ENCODE measurements at regions not wholly inside any gene's neighbourhood (a gene's known extent, or its start where the extent isn't known, plus 50 kb on each side); places are given as distances from the start of the nearest gene placed in this dataset.
"Not testable (repeated sequence)": the region's sequence is repeated elsewhere in the genome, so short reads cannot be mapped to it uniquely, and the experiment has no call there.

GRCh38 chr1:164456272-164456671, 102.7 kb upstream of the PBX1 start:
- H3K4me1 ChIP-seq, result no peaks in the 10 kb centered on the region
- DNase-seq, result no peak
- H3K36me3 ChIP-seq, result no peaks in the 10 kb centered on the region
- no peaks in the 10 kb centered on the region for H3K27me3 ChIP-seq
- intact Hi-C loops (cut with DNase I; ENCODE audit: low total_unique reads), result no loop called here
- TF ChIP-seq POLR2A (IDR thresholded peaks at IDR 0.05), result no peak
- TF ChIP-seq, protein P1, sequence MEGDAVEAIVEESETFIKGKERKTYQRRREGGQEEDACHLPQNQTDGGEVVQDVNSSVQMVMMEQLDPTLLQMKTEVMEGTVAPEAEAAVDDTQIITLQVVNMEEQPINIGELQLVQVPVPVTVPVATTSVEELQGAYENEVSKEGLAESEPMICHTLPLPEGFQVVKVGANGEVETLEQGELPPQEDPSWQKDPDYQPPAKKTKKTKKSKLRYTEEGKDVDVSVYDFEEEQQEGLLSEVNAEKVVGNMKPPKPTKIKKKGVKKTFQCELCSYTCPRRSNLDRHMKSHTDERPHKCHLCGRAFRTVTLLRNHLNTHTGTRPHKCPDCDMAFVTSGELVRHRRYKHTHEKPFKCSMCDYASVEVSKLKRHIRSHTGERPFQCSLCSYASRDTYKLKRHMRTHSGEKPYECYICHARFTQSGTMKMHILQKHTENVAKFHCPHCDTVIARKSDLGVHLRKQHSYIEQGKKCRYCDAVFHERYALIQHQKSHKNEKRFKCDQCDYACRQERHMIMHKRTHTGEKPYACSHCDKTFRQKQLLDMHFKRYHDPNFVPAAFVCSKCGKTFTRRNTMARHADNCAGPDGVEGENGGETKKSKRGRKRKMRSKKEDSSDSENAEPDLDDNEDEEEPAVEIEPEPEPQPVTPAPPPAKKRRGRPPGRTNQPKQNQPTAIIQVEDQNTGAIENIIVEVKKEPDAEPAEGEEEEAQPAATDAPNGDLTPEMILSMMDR (IDR thresholded peaks at IDR 0.05), result no peak
- no peak overlapping the region for H3K4me3 ChIP-seq
- H3K27ac ChIP-seq, result no peak overlapping the region
- no peaks in the 10 kb centered on the region for H3K9me3 ChIP-seq

DNA sequence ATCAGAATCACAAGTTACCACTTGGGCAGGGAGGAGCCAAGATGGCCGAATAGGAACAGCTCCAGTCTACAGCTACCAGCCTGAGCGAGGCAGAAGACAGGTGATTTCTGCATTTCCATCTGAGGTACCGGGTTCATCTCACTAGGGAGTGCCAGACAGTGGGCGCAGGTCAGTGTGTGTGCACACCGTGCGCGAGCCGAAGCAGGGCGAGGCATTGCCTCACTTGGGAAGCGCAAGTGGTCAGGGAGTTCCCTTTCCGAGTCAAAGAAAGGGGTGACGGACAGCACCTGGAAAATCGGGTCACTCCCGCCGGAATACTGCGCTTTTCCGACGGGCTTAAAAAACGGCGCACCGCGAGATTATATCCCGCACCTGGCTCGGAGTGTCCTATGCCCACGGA, 99.8 kb upstream of the PBX1 start:
- intact Hi-C loops (cut with DNase I; ENCODE audit: low total_unique reads); H3K27me3 ChIP-seq; H3K4me3 ChIP-seq; H3K36me3 ChIP-seq; H3K27ac ChIP-seq; DNase-seq; H3K4me1 ChIP-seq; H3K9me3 ChIP-seq: not testable (repeated sequence)

DNA sequence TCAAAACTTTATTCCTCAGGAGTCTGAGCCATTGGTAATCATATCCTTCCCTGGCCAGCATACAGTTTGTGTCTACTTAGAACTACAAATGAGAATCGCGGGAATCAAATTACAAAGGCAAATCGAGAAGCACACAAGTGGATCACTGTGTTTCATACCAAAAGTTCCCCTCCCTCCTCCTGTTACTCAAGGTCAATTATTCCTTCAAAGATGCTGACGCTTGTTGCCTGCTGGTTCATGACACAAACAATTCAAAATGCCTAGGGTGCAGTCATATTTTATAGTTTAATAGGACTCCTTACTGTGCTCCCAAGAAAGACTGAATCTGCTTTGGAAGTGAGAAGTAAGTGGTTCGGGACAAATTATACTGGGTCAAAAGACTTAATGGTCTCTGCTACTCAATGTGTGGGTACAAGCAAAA, 93.0 kb upstream of the PBX1 start:
- TF ChIP-seq, protein P1 (IDR thresholded peaks at IDR 0.05), result no peak
- TF ChIP-seq POLR2A (IDR thresholded peaks at IDR 0.05), result no peak
- H3K4me3 ChIP-seq, result no peak overlapping the region
- no peak for DNase-seq
- H3K27me3 ChIP-seq, result no peaks in the 10 kb centered on the region
- H3K4me1 ChIP-seq, result no peaks in the 10 kb centered on the region
- H3K27ac ChIP-seq, result no peak overlapping the region
- intact Hi-C loops (cut with DNase I; ENCODE audit: low total_unique reads), result no loop called here
- no peaks in the 10 kb centered on the region for H3K36me3 ChIP-seq
- H3K9me3 ChIP-seq, result no peaks in the 10 kb centered on the region

GRCh38 chr1:164466429-164466828, 92.6 kb upstream of the PBX1 start:
- no peaks in the 10 kb centered on the region for H3K4me1 ChIP-seq
- H3K9me3 ChIP-seq, result no peaks in the 10 kb centered on the region
- no peak for DNase-seq
- TF ChIP-seq, protein P1 (IDR thresholded peaks at IDR 0.05), result no peak
- no peak for TF ChIP-seq POLR2A (IDR thresholded peaks at IDR 0.05)
- H3K36me3 ChIP-seq, result no peaks in the 10 kb centered on the region
- no peak overlapping the region for H3K27ac ChIP-seq
- intact Hi-C loops (cut with DNase I; ENCODE audit: low total_unique reads), result no loop called here
- no peak overlapping the region for H3K4me3 ChIP-seq
- H3K27me3 ChIP-seq, result no peaks in the 10 kb centered on the region

DNA sequence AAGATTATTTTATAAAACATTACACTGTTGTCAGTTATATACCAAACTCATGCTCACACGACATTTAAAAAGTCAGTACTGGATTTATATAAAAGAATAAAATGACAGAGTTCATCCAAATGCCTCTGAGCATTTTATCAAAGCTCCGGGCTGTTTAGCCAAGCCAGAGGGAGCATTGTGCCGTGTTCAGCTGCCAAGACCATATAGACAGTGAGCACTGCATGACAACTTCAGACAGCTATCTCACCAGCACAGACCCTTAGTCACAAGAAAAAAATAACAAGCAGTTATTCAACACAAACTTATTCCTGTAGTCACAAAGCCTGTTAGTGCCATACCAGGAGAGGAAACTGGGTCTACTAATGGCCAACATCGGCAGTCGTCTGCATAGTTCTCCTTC, 88.0 kb upstream of the PBX1 start:
- H3K27ac ChIP-seq, result no peak overlapping the region
- no peak overlapping the region for H3K4me3 ChIP-seq
- TF ChIP-seq POLR2A (IDR thresholded peaks at IDR 0.05), result no peak
- TF ChIP-seq, protein P1 (IDR thresholded peaks at IDR 0.05), result no peak
- intact Hi-C loops (cut with DNase I; ENCODE audit: low total_unique reads), result no loop called here
- no peaks in the 10 kb centered on the region for H3K4me1 ChIP-seq
- no peaks in the 10 kb centered on the region for H3K36me3 ChIP-seq
- H3K27me3 ChIP-seq, result no peaks in the 10 kb centered on the region
- H3K9me3 ChIP-seq, result no peaks in the 10 kb centered on the region
- DNase-seq, result no peak

- Histone ChIP-seq H3K27ac (no peak overlapping the region), H3K4me1 (no peaks in the 10 kb centered on the region), H3K27me3 (no peaks in the 10 kb centered on the region), H3K9me3 (no peaks in the 10 kb centered on the region), H3K4me3 (no peak overlapping the region), H3K36me3 (no peaks in the 10 kb centered on the region)
- TF ChIP-seq POLR2A (IDR thresholded peaks at IDR 0.05), result no peak
- TF ChIP-seq, protein P1 (IDR thresholded peaks at IDR 0.05), result no peak
- intact Hi-C loops (cut with DNase I; ENCODE audit: low total_unique reads), result no loop called here
- DNase-seq, result no peak
These were observed 86.1 kb upstream of the PBX1 start for GRCh38 chr1:164472841-164473240.
